ENCODE measurements at regions not wholly inside any gene's neighbourhood (a gene's known extent, or its start where the extent isn't known, plus 50 kb on each side); places are given as distances from the start of the nearest gene placed in this dataset.

DNA sequence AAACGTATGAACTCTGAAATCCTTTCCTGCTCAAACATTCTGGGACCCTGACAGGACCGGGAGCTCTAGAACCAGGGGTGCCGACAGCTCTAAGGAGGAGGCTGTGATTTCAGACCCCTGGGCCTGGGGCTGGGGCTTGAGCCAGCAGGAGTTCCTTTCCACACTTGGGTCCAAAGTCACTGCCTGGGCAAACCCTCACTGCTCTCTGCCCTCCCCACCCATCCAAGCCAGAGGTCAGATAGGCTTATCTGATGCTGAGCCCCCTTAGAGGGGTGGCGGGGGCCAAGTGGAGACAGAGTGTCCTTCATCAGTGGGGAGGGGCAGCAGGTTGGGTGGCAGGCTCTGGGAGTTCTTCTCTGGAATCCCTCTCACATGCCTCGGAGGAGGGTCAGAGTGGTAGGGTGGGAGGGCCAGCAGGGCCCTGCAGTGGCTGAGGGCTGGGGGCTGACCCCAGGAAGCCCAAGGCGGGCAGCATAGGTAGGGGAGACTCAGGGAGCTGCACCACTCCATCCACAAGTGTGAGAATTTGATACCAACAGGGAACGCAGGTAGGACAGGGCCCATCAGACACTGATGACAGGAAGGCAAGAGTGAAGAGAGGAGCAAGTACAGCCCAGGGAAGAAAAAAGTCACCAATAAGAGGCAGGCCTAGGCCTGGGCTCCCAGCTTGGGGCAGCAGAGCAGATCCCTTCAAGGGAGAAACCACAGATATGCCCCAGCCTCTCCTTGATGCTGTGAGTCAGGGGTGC is 121.0 kb downstream of the MRPL14 start (continued):
- TF ChIP-seq, protein P1, sequence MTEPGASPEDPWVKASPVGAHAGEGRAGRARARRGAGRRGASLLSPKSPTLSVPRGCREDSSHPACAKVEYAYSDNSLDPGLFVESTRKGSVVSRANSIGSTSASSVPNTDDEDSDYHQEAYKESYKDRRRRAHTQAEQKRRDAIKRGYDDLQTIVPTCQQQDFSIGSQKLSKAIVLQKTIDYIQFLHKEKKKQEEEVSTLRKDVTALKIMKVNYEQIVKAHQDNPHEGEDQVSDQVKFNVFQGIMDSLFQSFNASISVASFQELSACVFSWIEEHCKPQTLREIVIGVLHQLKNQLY (CRISPR knock-in tag; IDR thresholded peaks at IDR 0.05), result no peak
- TF ChIP-seq, protein P2, sequence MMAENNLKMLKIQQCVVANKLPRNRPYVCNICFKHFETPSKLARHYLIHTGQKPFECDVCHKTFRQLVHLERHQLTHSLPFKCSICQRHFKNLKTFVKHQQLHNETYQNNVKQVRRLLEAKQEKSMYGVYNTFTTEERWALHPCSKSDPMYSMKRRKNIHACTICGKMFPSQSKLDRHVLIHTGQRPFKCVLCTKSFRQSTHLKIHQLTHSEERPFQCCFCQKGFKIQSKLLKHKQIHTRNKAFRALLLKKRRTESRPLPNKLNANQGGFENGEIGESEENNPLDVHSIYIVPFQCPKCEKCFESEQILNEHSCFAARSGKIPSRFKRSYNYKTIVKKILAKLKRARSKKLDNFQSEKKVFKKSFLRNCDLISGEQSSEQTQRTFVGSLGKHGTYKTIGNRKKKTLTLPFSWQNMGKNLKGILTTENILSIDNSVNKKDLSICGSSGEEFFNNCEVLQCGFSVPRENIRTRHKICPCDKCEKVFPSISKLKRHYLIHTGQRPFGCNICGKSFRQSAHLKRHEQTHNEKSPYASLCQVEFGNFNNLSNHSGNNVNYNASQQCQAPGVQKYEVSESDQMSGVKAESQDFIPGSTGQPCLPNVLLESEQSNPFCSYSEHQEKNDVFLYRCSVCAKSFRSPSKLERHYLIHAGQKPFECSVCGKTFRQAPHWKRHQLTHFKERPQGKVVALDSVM (CRISPR knock-in tag; IDR thresholded peaks at IDR 0.05), result no peak
- TF ChIP-seq ZNF160 (CRISPR knock-in tag; IDR thresholded peaks at IDR 0.05) (no peak), NFYB (CRISPR knock-in tag; IDR thresholded peaks at IDR 0.05) (no peak), ZNF564 (CRISPR knock-in tag; IDR thresholded peaks at IDR 0.05) (no peak), KMT2A (CRISPR knock-in tag; IDR thresholded peaks at IDR 0.05) (no peak), SRSF9 (IDR thresholded peaks at IDR 0.05; ENCODE audit: borderline replicate concordance, insufficient read depth, low read depth, low read length, poor library complexity, severe bottlenecking) (no peak), ZNF773 (CRISPR knock-in tag; IDR thresholded peaks at IDR 0.05; ENCODE audit: borderline replicate concordance) (no peak), ZSCAN31 (CRISPR knock-in tag; IDR thresholded peaks at IDR 0.05; ENCODE audit: low read depth) (no peak), STAT5B (CRISPR knock-in tag; IDR thresholded peaks at IDR 0.05) (no peak)
- TF ChIP-seq, protein P3, sequence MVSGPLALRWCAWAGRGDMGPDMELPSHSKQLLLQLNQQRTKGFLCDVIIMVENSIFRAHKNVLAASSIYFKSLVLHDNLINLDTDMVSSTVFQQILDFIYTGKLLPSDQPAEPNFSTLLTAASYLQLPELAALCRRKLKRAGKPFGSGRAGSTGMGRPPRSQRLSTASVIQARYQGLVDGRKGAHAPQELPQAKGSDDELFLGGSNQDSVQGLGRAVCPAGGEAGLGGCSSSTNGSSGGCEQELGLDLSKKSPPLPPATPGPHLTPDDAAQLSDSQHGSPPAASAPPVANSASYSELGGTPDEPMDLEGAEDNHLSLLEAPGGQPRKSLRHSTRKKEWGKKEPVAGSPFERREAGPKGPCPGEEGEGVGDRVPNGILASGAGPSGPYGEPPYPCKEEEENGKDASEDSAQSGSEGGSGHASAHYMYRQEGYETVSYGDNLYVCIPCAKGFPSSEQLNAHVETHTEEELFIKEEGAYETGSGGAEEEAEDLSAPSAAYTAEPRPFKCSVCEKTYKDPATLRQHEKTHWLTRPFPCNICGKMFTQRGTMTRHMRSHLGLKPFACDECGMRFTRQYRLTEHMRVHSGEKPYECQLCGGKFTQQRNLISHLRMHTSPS (CRISPR knock-in tag; IDR thresholded peaks at IDR 0.05; ENCODE audit: low read depth), result no peak
- TF ChIP-seq, protein P4, sequence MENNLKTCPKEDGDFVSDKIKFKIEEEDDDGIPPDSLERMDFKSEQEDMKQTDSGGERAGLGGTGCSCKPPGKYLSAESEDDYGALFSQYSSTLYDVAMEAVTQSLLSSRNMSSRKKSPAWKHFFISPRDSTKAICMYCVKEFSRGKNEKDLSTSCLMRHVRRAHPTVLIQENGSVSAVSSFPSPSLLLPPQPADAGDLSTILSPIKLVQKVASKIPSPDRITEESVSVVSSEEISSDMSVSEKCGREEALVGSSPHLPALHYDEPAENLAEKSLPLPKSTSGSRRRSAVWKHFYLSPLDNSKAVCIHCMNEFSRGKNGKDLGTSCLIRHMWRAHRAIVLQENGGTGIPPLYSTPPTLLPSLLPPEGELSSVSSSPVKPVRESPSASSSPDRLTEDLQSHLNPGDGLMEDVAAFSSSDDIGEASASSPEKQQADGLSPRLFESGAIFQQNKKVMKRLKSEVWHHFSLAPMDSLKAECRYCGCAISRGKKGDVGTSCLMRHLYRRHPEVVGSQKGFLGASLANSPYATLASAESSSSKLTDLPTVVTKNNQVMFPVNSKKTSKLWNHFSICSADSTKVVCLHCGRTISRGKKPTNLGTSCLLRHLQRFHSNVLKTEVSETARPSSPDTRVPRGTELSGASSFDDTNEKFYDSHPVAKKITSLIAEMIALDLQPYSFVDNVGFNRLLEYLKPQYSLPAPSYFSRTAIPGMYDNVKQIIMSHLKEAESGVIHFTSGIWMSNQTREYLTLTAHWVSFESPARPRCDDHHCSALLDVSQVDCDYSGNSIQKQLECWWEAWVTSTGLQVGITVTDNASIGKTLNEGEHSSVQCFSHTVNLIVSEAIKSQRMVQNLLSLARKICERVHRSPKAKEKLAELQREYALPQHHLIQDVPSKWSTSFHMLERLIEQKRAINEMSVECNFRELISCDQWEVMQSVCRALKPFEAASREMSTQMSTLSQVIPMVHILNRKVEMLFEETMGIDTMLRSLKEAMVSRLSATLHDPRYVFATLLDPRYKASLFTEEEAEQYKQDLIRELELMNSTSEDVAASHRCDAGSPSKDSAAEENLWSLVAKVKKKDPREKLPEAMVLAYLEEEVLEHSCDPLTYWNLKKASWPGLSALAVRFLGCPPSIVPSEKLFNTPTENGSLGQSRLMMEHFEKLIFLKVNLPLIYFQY (CRISPR knock-in tag; IDR thresholded peaks at IDR 0.05; ENCODE audit: borderline replicate concordance), result no peak
- TF ChIP-seq, protein P5, sequence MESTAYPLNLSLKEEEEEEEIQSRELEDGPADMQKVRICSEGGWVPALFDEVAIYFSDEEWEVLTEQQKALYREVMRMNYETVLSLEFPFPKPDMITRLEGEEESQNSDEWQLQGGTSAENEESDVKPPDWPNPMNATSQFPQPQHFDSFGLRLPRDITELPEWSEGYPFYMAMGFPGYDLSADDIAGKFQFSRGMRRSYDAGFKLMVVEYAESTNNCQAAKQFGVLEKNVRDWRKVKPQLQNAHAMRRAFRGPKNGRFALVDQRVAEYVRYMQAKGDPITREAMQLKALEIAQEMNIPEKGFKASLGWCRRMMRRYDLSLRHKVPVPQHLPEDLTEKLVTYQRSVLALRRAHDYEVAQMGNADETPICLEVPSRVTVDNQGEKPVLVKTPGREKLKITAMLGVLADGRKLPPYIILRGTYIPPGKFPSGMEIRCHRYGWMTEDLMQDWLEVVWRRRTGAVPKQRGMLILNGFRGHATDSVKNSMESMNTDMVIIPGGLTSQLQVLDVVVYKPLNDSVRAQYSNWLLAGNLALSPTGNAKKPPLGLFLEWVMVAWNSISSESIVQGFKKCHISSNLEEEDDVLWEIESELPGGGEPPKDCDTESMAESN (CRISPR knock-in tag; conservative IDR thresholded peaks at IDR 0.05), result no peak
- TF ChIP-seq, protein P6, sequence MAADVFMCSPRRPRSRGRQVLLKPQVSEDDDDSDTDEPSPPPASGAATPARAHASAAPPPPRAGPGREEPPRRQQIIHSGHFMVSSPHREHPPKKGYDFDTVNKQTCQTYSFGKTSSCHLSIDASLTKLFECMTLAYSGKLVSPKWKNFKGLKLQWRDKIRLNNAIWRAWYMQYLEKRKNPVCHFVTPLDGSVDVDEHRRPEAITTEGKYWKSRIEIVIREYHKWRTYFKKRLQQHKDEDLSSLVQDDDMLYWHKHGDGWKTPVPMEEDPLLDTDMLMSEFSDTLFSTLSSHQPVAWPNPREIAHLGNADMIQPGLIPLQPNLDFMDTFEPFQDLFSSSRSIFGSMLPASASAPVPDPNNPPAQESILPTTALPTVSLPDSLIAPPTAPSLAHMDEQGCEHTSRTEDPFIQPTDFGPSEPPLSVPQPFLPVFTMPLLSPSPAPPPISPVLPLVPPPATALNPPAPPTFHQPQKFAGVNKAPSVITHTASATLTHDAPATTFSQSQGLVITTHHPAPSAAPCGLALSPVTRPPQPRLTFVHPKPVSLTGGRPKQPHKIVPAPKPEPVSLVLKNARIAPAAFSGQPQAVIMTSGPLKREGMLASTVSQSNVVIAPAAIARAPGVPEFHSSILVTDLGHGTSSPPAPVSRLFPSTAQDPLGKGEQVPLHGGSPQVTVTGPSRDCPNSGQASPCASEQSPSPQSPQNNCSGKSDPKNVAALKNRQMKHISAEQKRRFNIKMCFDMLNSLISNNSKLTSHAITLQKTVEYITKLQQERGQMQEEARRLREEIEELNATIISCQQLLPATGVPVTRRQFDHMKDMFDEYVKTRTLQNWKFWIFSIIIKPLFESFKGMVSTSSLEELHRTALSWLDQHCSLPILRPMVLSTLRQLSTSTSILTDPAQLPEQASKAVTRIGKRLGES (CRISPR knock-in tag; IDR thresholded peaks at IDR 0.05; ENCODE audit: borderline replicate concordance), result no peak
